ENCODE measurements at regions not wholly inside any gene's neighbourhood (a gene's known extent, or its start where the extent isn't known, plus 50 kb on each side); places are given as distances from the start of the nearest gene placed in this dataset.

GRCh38 chr9:91502475-91502874, 78.8 kb upstream of the NFIL3 start:
- H3K4me3 ChIP-seq (ENCODE audit: control insufficient read depth in 2 of 3, extremely low read depth in 1 of 3, insufficient read depth in 2 of 3, low read depth in 1 of 3, low read length in 3 of 3): no peak overlapping the region
- H4K20me1 ChIP-seq (ENCODE audit: control insufficient read depth, extremely low read depth, insufficient read depth, low read length): no peaks in the 10 kb centered on the region
- no peaks in the 10 kb centered on the region for H3K27me3 ChIP-seq (ENCODE audit: control insufficient read depth, extremely low read depth, insufficient read depth, low read length)
- no peaks in the 10 kb centered on the region for H3K79me2 ChIP-seq (ENCODE audit: control insufficient read depth, insufficient read depth, low read length)
- no peaks in the 10 kb centered on the region for H3K36me3 ChIP-seq (ENCODE audit: control insufficient read depth in 2 of 2, extremely low read depth in 1 of 2, insufficient read depth in 2 of 2, low read length in 2 of 2)
- DNase-seq (ENCODE audit: low read depth, low spot score) (no peak), FAIRE-seq (no peak)
- H3K9me3 ChIP-seq (ENCODE audit: control insufficient read depth, low read depth, low read length): no peaks in the 10 kb centered on the region
- no peaks in the 10 kb centered on the region for H3K4me1 ChIP-seq (ENCODE audit: control insufficient read depth, extremely low read depth, insufficient read depth, low read length)
- H3K9me1 ChIP-seq (ENCODE audit: control insufficient read depth, extremely low read depth, insufficient read depth, low read length): no peaks in the 10 kb centered on the region
- no peak overlapping the region for H3K4me2 ChIP-seq (ENCODE audit: control insufficient read depth, extremely low read depth, insufficient read depth, low read depth, low read length)
- H2AFZ ChIP-seq (ENCODE audit: control insufficient read depth, low read length): no peak overlapping the region
- no peak overlapping the region for H3K27ac ChIP-seq (ENCODE audit: control insufficient read depth, insufficient read depth, low read length)
- dilution Hi-C loops (cut with MboI; ENCODE audit: extremely low pct_ligation_motif_present, low sequenced_read_pairs): no loop called here
- no peak for TF ChIP-seq EZH2 (IDR thresholded peaks at IDR 0.05; ENCODE audit: low read length)
- no peak for TF ChIP-seq CTCF (optimal IDR thresholded peaks at IDR 0.05 in 1 of 3, IDR thresholded peaks at IDR 0.05 in 1 of 3, conservative IDR thresholded peaks at IDR 0.05 in 1 of 3; ENCODE audit: extremely low read depth in 1 of 3, insufficient read depth in 2 of 3, low read length in 3 of 3)
- no peak overlapping the region for H3K9ac ChIP-seq (ENCODE audit: control insufficient read depth, extremely low read depth, insufficient read depth, low read length)

- Histone ChIP-seq H3K9me3 (ENCODE audit: control insufficient read depth, low read depth, low read length) (no peaks in the 10 kb centered on the region), H3K9me1 (ENCODE audit: control insufficient read depth, extremely low read depth, insufficient read depth, low read length) (no peaks in the 10 kb centered on the region), H3K36me3 (ENCODE audit: control insufficient read depth in 2 of 2, extremely low read depth in 1 of 2, insufficient read depth in 2 of 2, low read length in 2 of 2) (no peaks in the 10 kb centered on the region), H2AFZ (ENCODE audit: control insufficient read depth, low read length) (no peak overlapping the region), H3K79me2 (ENCODE audit: control insufficient read depth, insufficient read depth, low read length) (no peaks in the 10 kb centered on the region), H3K27ac (ENCODE audit: control insufficient read depth, insufficient read depth, low read length) (no peak overlapping the region), H3K27me3 (ENCODE audit: control insufficient read depth, extremely low read depth, insufficient read depth, low read length) (no peaks in the 10 kb centered on the region), H3K9ac (ENCODE audit: control insufficient read depth, extremely low read depth, insufficient read depth, low read length) (no peak overlapping the region), H3K4me2 (ENCODE audit: control insufficient read depth, extremely low read depth, insufficient read depth, low read depth, low read length) (no peak overlapping the region), H3K4me1 (ENCODE audit: control insufficient read depth, extremely low read depth, insufficient read depth, low read length) (no peaks in the 10 kb centered on the region), H3K4me3 (ENCODE audit: control insufficient read depth in 2 of 3, extremely low read depth in 1 of 3, insufficient read depth in 2 of 3, low read depth in 1 of 3, low read length in 3 of 3) (no peak overlapping the region), H4K20me1 (ENCODE audit: control insufficient read depth, extremely low read depth, insufficient read depth, low read length) (no peaks in the 10 kb centered on the region)
- dilution Hi-C loops (cut with MboI; ENCODE audit: extremely low pct_ligation_motif_present, low sequenced_read_pairs): no loop called here
- TF ChIP-seq EZH2 (IDR thresholded peaks at IDR 0.05; ENCODE audit: low read length) (no peak), CTCF (optimal IDR thresholded peaks at IDR 0.05 in 1 of 3, IDR thresholded peaks at IDR 0.05 in 1 of 3, conservative IDR thresholded peaks at IDR 0.05 in 1 of 3; ENCODE audit: extremely low read depth in 1 of 3, insufficient read depth in 2 of 3, low read length in 3 of 3) (no peak)
- DNase-seq (ENCODE audit: low read depth, low spot score): no peak
- FAIRE-seq: no peak
Measured at GRCh38 chr9:91500509-91501014, 76.9 kb upstream of the NFIL3 start.
